HG03097 (cell line): ENCODE measurements at regions not wholly inside any gene's neighbourhood (a gene's known extent, or its start where the extent isn't known, plus 50 kb on each side); places are given as distances from the start of the nearest gene placed in this dataset.
A peak's percentile ranks its signal among the peaks of the same experiment; 100 is the strongest.

ENCODE experiments used
- ATAC-seq: cut with Tn5 transposase; IDR thresholded peaks from one replicate; pipeline ENCODE4 v1.9.1; 2021; ENCODE audit not compliant: unreplicated experiment, low FRiP score

GRCh38 chr5:106759152-106759551 is 911.6 kb downstream of the EFNA5 start:
- no peak for ATAC-seq

- no peak for ATAC-seq
Measured at GRCh38 chr5:106757672-106758071, 913.1 kb downstream of the EFNA5 start.

GRCh38 chr5:106755789-106756188 is 914.9 kb downstream of the EFNA5 start:
- ATAC-seq = no peak

GRCh38 chr5:106755066-106755465 is 915.7 kb downstream of the EFNA5 start:
- no peak for ATAC-seq

GRCh38 chr5:106749826-106750225 is 920.9 kb downstream of the EFNA5 start:
- no peak for ATAC-seq

GRCh38 chr5:106739127-106739526 is 931.6 kb downstream of the EFNA5 start:
- no peak for ATAC-seq

GRCh38 chr5:106737111-106737510 is 933.6 kb downstream of the EFNA5 start:
- ATAC-seq = no peak

- no peak for ATAC-seq
Measured at GRCh38 chr5:106732624-106733023, 938.1 kb downstream of the EFNA5 start.

- ATAC-seq = no peak
Measured at GRCh38 chr5:106730912-106731311, 939.8 kb downstream of the EFNA5 start.

- ATAC-seq = no peak
Measured at GRCh38 chr5:106730506-106730905, 940.2 kb downstream of the EFNA5 start.

- ATAC-seq = no peak
Measured at GRCh38 chr5:106728208-106728607, 942.5 kb downstream of the EFNA5 start.

GRCh38 chr5:106727071-106727470 is 943.7 kb downstream of the EFNA5 start:
- ATAC-seq = no peak

- ATAC-seq = no peak
Measured at GRCh38 chr5:106720367-106720766, 950.4 kb downstream of the EFNA5 start.

GRCh38 chr5:106699796-106700195 is 970.9 kb downstream of the EFNA5 start:
- no peak for ATAC-seq

GRCh38 chr5:106699198-106699597 is 971.5 kb downstream of the EFNA5 start:
- no peak for ATAC-seq

- no peak for ATAC-seq
Measured at GRCh38 chr5:106698169-106698568, 972.6 kb downstream of the EFNA5 start.

- ATAC-seq = no peak
Measured at GRCh38 chr5:106691701-106692100, 979.0 kb downstream of the EFNA5 start.

GRCh38 chr5:106690585-106690984 is 980.2 kb downstream of the EFNA5 start:
- ATAC-seq = no peak

- peak; percentile 91 for ATAC-seq
Measured at GRCh38 chr5:106680330-106680729, 990.4 kb downstream of the EFNA5 start.

- ATAC-seq = no peak
Measured at GRCh38 chr5:106677057-106677456, 993.7 kb downstream of the EFNA5 start.

GRCh38 chr5:106675687-106676086 is 995.0 kb downstream of the EFNA5 start:
- ATAC-seq = no peak

- no peak for ATAC-seq
Measured at GRCh38 chr5:106673941-106674340, 996.8 kb downstream of the EFNA5 start.

- no peak for ATAC-seq
Measured at GRCh38 chr5:106661866-106662265, 1008.9 kb downstream of the EFNA5 start.
